WTC11 (cell line): ENCODE measurements at regions not wholly inside any gene's neighbourhood (a gene's known extent, or its start where the extent isn't known, plus 50 kb on each side); places are given as distances from the start of the nearest gene placed in this dataset.

Experiments used
- KAT7 ChIP-seq: sonication (generic); formaldehyde crosslinking; IDR thresholded peaks from 2 replicates; pipeline ENCODE4 v1.8.1; 2023; ENCODE audit warnings: missing genetic modification reagents, mild to moderate bottlenecking, borderline replicate concordance
- SMAD4 ChIP-seq: sonication (generic); formaldehyde crosslinking; IDR thresholded peaks from 2 replicates; pipeline ENCODE4 v1.8.0; 2022; ENCODE audit warnings: mild to moderate bottlenecking, missing genetic modification reagents
- ZNF416 ChIP-seq: fragments of 250-450 bp; sonication (Bioruptor Pico); IDR thresholded peaks from 2 replicates; pipeline ENCODE4 v1.9.0; 2021; ENCODE audit warnings: mild to moderate bottlenecking, inconsistent platforms
- TF ChIP-seq, protein P1 (sequence below): fragments of 200-600 bp; IDR thresholded peaks from 2 replicates; pipeline ENCODE4 v1.8.0; 2022; ENCODE audit warnings: antibody characterized with exemption
- TF ChIP-seq, protein P2 (sequence below): sonication (generic); formaldehyde crosslinking; IDR thresholded peaks from 2 replicates; pipeline ENCODE4 v1.8.1; 2022; ENCODE audit warnings: mild to moderate bottlenecking, missing genetic modification reagents, moderate library complexity, borderline replicate concordance
- TF ChIP-seq, protein P3 (sequence below): sonication (generic); formaldehyde crosslinking; IDR thresholded peaks from 2 replicates; pipeline ENCODE4 v1.8.0; 2022; ENCODE audit warnings: mild to moderate bottlenecking, missing genetic modification reagents
- TF ChIP-seq, protein P4 (sequence below): sonication (generic); formaldehyde crosslinking; conservative IDR thresholded peaks from 2 replicates; pipeline ENCODE4 v1.8.1; 2023; ENCODE audit warnings: mild to moderate bottlenecking, low read depth, missing genetic modification reagents, moderate library complexity

DNA sequence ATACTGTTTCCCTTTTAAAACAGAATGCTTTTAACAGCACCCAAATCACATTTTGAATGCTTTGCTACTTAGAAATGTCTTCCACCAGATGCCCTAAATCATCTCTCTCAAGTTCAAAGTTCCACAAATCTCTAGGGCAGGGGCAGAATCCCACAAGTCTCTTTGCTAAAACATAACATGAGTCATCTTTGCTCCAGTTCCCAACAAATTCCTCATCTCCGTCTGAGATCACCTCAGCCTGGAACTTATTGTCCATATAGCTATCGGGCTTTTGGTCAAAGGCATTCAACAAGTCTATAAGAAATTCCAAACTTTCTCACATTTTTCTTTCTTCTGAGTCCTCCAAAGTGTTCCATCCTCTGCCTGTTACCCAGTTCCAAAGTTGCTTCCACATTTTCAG, 1374.5 kb upstream of the NXPH2 start:
- TF ChIP-seq, protein P1, sequence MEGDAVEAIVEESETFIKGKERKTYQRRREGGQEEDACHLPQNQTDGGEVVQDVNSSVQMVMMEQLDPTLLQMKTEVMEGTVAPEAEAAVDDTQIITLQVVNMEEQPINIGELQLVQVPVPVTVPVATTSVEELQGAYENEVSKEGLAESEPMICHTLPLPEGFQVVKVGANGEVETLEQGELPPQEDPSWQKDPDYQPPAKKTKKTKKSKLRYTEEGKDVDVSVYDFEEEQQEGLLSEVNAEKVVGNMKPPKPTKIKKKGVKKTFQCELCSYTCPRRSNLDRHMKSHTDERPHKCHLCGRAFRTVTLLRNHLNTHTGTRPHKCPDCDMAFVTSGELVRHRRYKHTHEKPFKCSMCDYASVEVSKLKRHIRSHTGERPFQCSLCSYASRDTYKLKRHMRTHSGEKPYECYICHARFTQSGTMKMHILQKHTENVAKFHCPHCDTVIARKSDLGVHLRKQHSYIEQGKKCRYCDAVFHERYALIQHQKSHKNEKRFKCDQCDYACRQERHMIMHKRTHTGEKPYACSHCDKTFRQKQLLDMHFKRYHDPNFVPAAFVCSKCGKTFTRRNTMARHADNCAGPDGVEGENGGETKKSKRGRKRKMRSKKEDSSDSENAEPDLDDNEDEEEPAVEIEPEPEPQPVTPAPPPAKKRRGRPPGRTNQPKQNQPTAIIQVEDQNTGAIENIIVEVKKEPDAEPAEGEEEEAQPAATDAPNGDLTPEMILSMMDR, result no peak
- TF ChIP-seq, protein P2, sequence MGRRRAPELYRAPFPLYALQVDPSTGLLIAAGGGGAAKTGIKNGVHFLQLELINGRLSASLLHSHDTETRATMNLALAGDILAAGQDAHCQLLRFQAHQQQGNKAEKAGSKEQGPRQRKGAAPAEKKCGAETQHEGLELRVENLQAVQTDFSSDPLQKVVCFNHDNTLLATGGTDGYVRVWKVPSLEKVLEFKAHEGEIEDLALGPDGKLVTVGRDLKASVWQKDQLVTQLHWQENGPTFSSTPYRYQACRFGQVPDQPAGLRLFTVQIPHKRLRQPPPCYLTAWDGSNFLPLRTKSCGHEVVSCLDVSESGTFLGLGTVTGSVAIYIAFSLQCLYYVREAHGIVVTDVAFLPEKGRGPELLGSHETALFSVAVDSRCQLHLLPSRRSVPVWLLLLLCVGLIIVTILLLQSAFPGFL (CRISPR knock-in tag), result no peak
- TF ChIP-seq ZNF416 (CRISPR knock-in tag), result no peak
- TF ChIP-seq, protein P3, sequence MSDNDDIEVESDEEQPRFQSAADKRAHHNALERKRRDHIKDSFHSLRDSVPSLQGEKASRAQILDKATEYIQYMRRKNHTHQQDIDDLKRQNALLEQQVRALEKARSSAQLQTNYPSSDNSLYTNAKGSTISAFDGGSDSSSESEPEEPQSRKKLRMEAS (CRISPR knock-in tag), result no peak
- TF ChIP-seq KAT7, result no peak
- no peak for TF ChIP-seq SMAD4 (CRISPR knock-in tag)
- TF ChIP-seq, protein P4, sequence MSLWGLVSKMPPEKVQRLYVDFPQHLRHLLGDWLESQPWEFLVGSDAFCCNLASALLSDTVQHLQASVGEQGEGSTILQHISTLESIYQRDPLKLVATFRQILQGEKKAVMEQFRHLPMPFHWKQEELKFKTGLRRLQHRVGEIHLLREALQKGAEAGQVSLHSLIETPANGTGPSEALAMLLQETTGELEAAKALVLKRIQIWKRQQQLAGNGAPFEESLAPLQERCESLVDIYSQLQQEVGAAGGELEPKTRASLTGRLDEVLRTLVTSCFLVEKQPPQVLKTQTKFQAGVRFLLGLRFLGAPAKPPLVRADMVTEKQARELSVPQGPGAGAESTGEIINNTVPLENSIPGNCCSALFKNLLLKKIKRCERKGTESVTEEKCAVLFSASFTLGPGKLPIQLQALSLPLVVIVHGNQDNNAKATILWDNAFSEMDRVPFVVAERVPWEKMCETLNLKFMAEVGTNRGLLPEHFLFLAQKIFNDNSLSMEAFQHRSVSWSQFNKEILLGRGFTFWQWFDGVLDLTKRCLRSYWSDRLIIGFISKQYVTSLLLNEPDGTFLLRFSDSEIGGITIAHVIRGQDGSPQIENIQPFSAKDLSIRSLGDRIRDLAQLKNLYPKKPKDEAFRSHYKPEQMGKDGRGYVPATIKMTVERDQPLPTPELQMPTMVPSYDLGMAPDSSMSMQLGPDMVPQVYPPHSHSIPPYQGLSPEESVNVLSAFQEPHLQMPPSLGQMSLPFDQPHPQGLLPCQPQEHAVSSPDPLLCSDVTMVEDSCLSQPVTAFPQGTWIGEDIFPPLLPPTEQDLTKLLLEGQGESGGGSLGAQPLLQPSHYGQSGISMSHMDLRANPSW (CRISPR knock-in tag), result no peak
